Trophoblast cell (in vitro differentiated cells and primary cell): ENCODE measurements at regions not wholly inside any gene's neighbourhood (a gene's known extent, or its start where the extent isn't known, plus 50 kb on each side); places are given as distances from the start of the nearest gene placed in this dataset.
"Not testable (repeated sequence)": the region's sequence is repeated elsewhere in the genome, so short reads cannot be mapped to it uniquely, and the experiment has no call there.

ENCODE experiments used
- DNase-seq, 2 donors: peaks; one replicate each; pipeline ENCODE4 v3.0.0-alpha.2; 2016
- H2AFZ ChIP-seq: 2 replicates; pipeline ENCODE4 v1.6.1; 2013; ENCODE audit warnings: low read length, moderate library complexity, mild to moderate bottlenecking; ENCODE audit not compliant: insufficient read depth, poor library complexity
- H2AK5ac ChIP-seq: 2 replicates; pipeline ENCODE4 v1.6.1; 2013; ENCODE audit warnings: mild to moderate bottlenecking, low read length
- H2BK120ac ChIP-seq: 2 replicates; pipeline ENCODE4 v1.6.1; 2013; ENCODE audit warnings: low read length, mild to moderate bottlenecking, moderate library complexity; ENCODE audit not compliant: insufficient read depth, poor library complexity
- H2BK12ac ChIP-seq: 2 replicates; pipeline ENCODE4 v1.6.1; 2013; ENCODE audit warnings: mild to moderate bottlenecking, low read length, moderate library complexity
- H2BK5ac ChIP-seq: 2 replicates; pipeline ENCODE4 v1.6.1; 2013; ENCODE audit warnings: low read length, low read depth, moderate library complexity, mild to moderate bottlenecking; ENCODE audit not compliant: poor library complexity
- H3K14ac ChIP-seq: 2 replicates; pipeline ENCODE4 v1.6.1; 2013; ENCODE audit warnings: mild to moderate bottlenecking, low read length
- H3K18ac ChIP-seq: 2 replicates; pipeline ENCODE4 v1.6.1; 2013; ENCODE audit warnings: mild to moderate bottlenecking, low read length
- H3K23ac ChIP-seq: 2 replicates; pipeline ENCODE4 v1.6.1; 2013; ENCODE audit warnings: low read length
- H3K27ac ChIP-seq: 2 replicates; pipeline ENCODE4 v1.5.1; 2013; ENCODE audit warnings: low read depth, mild to moderate bottlenecking, inconsistent platforms, low read length, moderate library complexity
- H3K27me3 ChIP-seq: 2 replicates; pipeline ENCODE4 v1.6.1; 2013; ENCODE audit warnings: inconsistent platforms, mild to moderate bottlenecking, low read length, moderate library complexity; ENCODE audit not compliant: insufficient read depth
- H3K36me3 ChIP-seq, 2 experiments: 1 replicate in 1 of 2; 2 replicates in 1 of 2; pipeline ENCODE4 v1.6.1; 2013; ENCODE audit warnings: low read length in 2 of 2, mild to moderate bottlenecking in 2 of 2, moderate library complexity in 1 of 2; ENCODE audit not compliant: insufficient read depth in 2 of 2, control insufficient read depth in 1 of 2
- H3K4ac ChIP-seq: 2 replicates; pipeline ENCODE4 v1.6.1; 2013; ENCODE audit warnings: low read depth, mild to moderate bottlenecking, low read length, moderate library complexity
- H3K4me1 ChIP-seq, 2 experiments: 1 replicate in 1 of 2; 2 replicates in 1 of 2; pipeline ENCODE4 v1.6.1; 2013; ENCODE audit warnings: low read length in 2 of 2, mild to moderate bottlenecking in 2 of 2, moderate library complexity in 1 of 2; ENCODE audit not compliant: insufficient read depth in 2 of 2, control insufficient read depth in 1 of 2
- H3K4me2 ChIP-seq: 2 replicates; pipeline ENCODE4 v1.6.1; 2013; ENCODE audit warnings: inconsistent platforms, mild to moderate bottlenecking, low read length, moderate library complexity
- H3K4me3 ChIP-seq: 2 replicates; pipeline ENCODE4 v1.5.1; 2013; ENCODE audit warnings: mild to moderate bottlenecking, low read depth, low read length, inconsistent platforms
- H3K79me1 ChIP-seq: one replicate; pipeline ENCODE4 v1.6.1; 2013; ENCODE audit warnings: low read length
- H3K79me2 ChIP-seq: 2 replicates; pipeline ENCODE4 v1.6.1; 2013; ENCODE audit warnings: low read length, mild to moderate bottlenecking; ENCODE audit not compliant: control insufficient read depth, insufficient read depth, poor library complexity
- H3K9ac ChIP-seq: 2 replicates; pipeline ENCODE4 v1.6.1; 2013; ENCODE audit warnings: mild to moderate bottlenecking, low read length
- H3K9me3 ChIP-seq: 2 replicates; pipeline ENCODE4 v1.6.1; 2013; ENCODE audit warnings: low read depth, mild to moderate bottlenecking, control low read depth, inconsistent platforms, low read length; ENCODE audit not compliant: insufficient read depth
- H4K12ac ChIP-seq: 2 replicates; pipeline ENCODE4 v1.6.1; 2013; ENCODE audit warnings: low read depth, mild to moderate bottlenecking, low read length, moderate library complexity
- H4K8ac ChIP-seq: 2 replicates; pipeline ENCODE4 v1.6.1; 2013; ENCODE audit warnings: low read depth, mild to moderate bottlenecking, low read length, moderate library complexity
- H4K91ac ChIP-seq: one replicate; pipeline ENCODE4 v1.6.1; 2013; ENCODE audit warnings: low read depth, mild to moderate bottlenecking, low read length, moderate library complexity
- WGBS: extraction: QIAGEN DNeasy Blood & Tissue Kit; methylation state at CpG from one replicate; pipeline ENCODE4 v1.1.7; 2013; ENCODE audit warnings: missing lambda C conversion rate; ENCODE audit not compliant: insufficient read length, insufficient coverage; ENCODE audit errors: extremely low coverage; 5-methylcytosine and 5-hydroxymethylcytosine counted together

GRCh38 chr22:26770624-26771023, 113.2 kb downstream of the MIAT start:
- Histone ChIP-seq H3K36me3 (no peaks in the 10 kb centered on the region), H3K79me2 (no peaks in the 10 kb centered on the region), H3K9ac (no peak overlapping the region), H2BK120ac (no peak overlapping the region), H3K14ac (no peak overlapping the region), H4K8ac (no peak overlapping the region), H2AK5ac (no peak overlapping the region), H3K9me3 (peaks cover 1% of the 10 kb centered on the region), H4K12ac (no peak overlapping the region), H3K79me1 (no peaks in the 10 kb centered on the region), H2BK12ac (no peak overlapping the region), H3K27me3 (no peaks in the 10 kb centered on the region), H3K27ac (no peak overlapping the region), H3K4me3 (no peak overlapping the region), H2BK5ac (no peak overlapping the region), H3K23ac (no peak overlapping the region), H3K4ac (no peak overlapping the region), H4K91ac (no peak overlapping the region), H3K4me2 (no peak overlapping the region), H2AFZ (no peak overlapping the region), H3K4me1 (no peaks in the 10 kb centered on the region), H3K18ac (no peak overlapping the region)
- no CpG with 5 or more reads among the region's 2 CpGs for WGBS
- DNase-seq: no peak

DNA sequence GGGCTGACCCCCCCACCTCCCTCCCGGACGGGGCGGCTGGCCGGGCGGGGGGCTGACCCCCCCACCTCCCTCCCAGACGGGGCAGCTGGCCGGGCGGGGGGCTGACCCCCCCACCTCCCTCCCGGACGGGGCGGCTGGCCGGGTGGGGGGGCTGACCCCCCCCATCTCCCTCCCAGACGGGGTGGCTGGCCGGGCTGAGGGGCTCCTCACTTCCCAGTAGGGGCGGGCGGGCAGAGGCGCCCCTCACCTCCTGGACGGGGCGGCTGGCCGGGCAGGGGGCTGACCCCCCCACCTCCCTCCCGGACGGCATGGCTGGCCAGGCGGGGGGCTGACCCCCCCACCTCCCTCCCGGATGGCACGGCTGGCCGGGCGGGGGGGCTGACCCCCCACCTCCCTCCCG, 115.7 kb downstream of the MIAT start:
- H3K18ac ChIP-seq, H3K4me3 ChIP-seq, H2AK5ac ChIP-seq, H3K4ac ChIP-seq, H2BK120ac ChIP-seq, H4K8ac ChIP-seq, H2AFZ ChIP-seq, H3K9ac ChIP-seq, H2BK5ac ChIP-seq, H3K4me2 ChIP-seq, H3K14ac ChIP-seq, H3K79me1 ChIP-seq, H3K36me3 ChIP-seq, DNase-seq, H4K91ac ChIP-seq, H3K79me2 ChIP-seq, H3K4me1 ChIP-seq, H3K27me3 ChIP-seq, H3K27ac ChIP-seq, H4K12ac ChIP-seq, H3K23ac ChIP-seq, H3K9me3 ChIP-seq, H2BK12ac ChIP-seq: not testable (repeated sequence)
- no CpG with 5 or more reads among the region's 28 CpGs for WGBS

- Histone ChIP-seq H3K4me2 (no peak overlapping the region), H3K4ac (no peak overlapping the region), H4K12ac (no peak overlapping the region), H3K9ac (no peak overlapping the region), H2AFZ (no peak overlapping the region), H3K14ac (no peak overlapping the region), H3K79me2 (no peaks in the 10 kb centered on the region), H3K4me1 (peaks cover 12 to 14% of the 10 kb centered on the region in 2 experiments), H2BK5ac (no peak overlapping the region), H4K91ac (no peak overlapping the region), H3K27ac (no peak overlapping the region), H2BK12ac (no peak overlapping the region), H3K27me3 (no peaks in the 10 kb centered on the region), H3K9me3 (peaks cover 3% of the 10 kb centered on the region), H2AK5ac (no peak overlapping the region), H3K36me3 (no peaks in the 10 kb centered on the region), H3K79me1 (peaks cover 5% of the 10 kb centered on the region), H4K8ac (no peak overlapping the region), H3K23ac (no peak overlapping the region), H3K18ac (no peak overlapping the region), H3K4me3 (no peak overlapping the region), H2BK120ac (no peak overlapping the region)
- DNase-seq: no peak
- no CpG with 5 or more reads among the region's 3 CpGs for WGBS
Measured at GRCh38 chr22:26775394-26775793, 118.0 kb downstream of the MIAT start.

- Histone ChIP-seq H3K27me3 (no peaks in the 10 kb centered on the region), H3K79me1 (peaks cover 5% of the 10 kb centered on the region), H4K12ac (no peak overlapping the region), H3K4me2 (no peak overlapping the region), H3K4ac (no peak overlapping the region), H3K27ac (no peak overlapping the region), H3K9me3 (peaks cover 3% of the 10 kb centered on the region), H3K36me3 (no peaks in the 10 kb centered on the region), H4K8ac (no peak overlapping the region), H3K79me2 (no peaks in the 10 kb centered on the region), H3K9ac (no peak overlapping the region), H4K91ac (no peak overlapping the region), H2BK12ac (no peak overlapping the region), H2BK5ac (no peak overlapping the region), H3K23ac (no peak overlapping the region), H2AFZ (no peak overlapping the region), H2BK120ac (no peak overlapping the region), H2AK5ac (no peak overlapping the region), H3K4me3 (no peak overlapping the region), H3K4me1 (peaks cover 12 to 14% of the 10 kb centered on the region in 2 experiments), H3K18ac (no peak overlapping the region), H3K14ac (no peak overlapping the region)
- WGBS: no CpG with 5 or more reads among the region's 6 CpGs
- peak in 1 of 2 donors; percentile 46 for DNase-seq
Measured at GRCh38 chr22:26777156-26777801, 119.9 kb downstream of the MIAT start.
